Transverse colon (tissue), 3 donors: ENCODE measurements at regions not wholly inside any gene's neighbourhood (a gene's known extent, or its start where the extent isn't known, plus 50 kb on each side); places are given as distances from the start of the nearest gene placed in this dataset.

Experiments used
- POLR2A ChIP-seq: fragments of 450-650 bp; IDR thresholded peaks from one replicate; pipeline ENCODE4 v1.6.1; 2016; ENCODE audit warnings: antibody characterized with exemption, mild to moderate bottlenecking, moderate library complexity
- TF ChIP-seq, protein P1 (sequence below), 5 experiments: fragments of 200-600 bp in 3 of 5; fragments of 450-650 bp in 2 of 5; sonication (generic) in 3 of 5; IDR thresholded peaks; 1 replicate in 2 of 5; 2 replicates in 3 of 5; pipeline ENCODE4 v1.5.1; 2016 to 2017; ENCODE audit warnings: antibody characterized with exemption in 5 of 5, inconsistent platforms in 3 of 5, mild to moderate bottlenecking in 2 of 5, moderate library complexity in 1 of 5

DNA sequence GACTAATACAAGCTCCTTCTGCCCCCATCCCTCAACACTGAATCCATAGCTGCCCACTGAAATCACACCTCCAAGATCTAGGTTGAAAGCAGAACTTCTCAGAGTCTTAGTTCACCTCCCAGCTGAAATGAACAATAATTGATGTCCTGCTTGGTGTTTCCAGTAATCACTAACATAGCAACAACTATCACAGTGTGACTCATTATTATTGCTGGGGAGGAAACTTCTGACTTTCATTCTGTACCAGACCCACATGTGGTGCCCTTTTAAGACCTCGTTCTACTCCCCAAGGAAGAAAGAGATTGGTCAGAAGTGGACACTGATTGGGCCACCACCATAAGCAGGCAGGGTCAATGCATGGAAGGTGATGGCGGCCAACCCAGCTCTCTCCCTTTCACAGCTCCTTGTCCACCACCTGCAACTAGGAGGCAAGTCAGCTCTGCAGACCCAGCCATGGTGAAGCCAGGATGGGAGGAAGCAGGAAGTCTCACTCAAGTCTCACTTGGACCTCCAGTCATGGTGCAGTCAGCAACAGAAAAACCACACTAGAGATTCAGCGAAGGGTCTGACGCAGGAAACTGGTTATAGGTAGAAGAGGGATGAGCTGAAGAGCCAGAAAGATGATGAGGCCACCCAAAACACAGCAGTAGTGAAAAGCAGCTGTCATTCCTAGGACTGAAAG lies 720.2 kb downstream of the PTPRU start:
- TF ChIP-seq, protein P1, sequence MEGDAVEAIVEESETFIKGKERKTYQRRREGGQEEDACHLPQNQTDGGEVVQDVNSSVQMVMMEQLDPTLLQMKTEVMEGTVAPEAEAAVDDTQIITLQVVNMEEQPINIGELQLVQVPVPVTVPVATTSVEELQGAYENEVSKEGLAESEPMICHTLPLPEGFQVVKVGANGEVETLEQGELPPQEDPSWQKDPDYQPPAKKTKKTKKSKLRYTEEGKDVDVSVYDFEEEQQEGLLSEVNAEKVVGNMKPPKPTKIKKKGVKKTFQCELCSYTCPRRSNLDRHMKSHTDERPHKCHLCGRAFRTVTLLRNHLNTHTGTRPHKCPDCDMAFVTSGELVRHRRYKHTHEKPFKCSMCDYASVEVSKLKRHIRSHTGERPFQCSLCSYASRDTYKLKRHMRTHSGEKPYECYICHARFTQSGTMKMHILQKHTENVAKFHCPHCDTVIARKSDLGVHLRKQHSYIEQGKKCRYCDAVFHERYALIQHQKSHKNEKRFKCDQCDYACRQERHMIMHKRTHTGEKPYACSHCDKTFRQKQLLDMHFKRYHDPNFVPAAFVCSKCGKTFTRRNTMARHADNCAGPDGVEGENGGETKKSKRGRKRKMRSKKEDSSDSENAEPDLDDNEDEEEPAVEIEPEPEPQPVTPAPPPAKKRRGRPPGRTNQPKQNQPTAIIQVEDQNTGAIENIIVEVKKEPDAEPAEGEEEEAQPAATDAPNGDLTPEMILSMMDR (IDR thresholded peaks at IDR 0.05): no peak
- no peak for TF ChIP-seq POLR2A
